ENCODE measurements at regions not wholly inside any gene's neighbourhood (a gene's known extent, or its start where the extent isn't known, plus 50 kb on each side); places are given as distances from the start of the nearest gene placed in this dataset.

DNA sequence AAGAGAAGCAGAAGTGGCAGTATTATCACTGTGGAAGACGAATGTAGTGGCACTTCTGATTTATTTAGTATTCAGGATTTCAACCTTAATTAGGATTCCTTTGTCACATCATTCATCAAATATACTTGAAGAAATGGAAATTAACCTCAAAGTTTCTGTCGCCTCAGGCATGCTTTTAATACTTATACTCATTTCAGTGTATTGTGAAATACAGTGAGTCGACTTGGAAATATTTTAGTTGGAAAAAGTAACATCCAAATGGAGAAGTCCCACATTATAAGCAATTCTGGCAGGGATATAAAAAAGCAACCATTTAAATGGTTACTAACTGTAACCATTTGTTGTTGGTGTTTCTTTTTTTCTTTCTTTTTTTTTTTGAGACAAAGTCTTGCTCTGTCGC lies 648.8 kb downstream of the ARL4A start:
- no peak for DNase-seq

- no peak for DNase-seq
These were observed 636.8 kb downstream of the ETV1 start for GRCh38 chr7:13352677-13353076.

- no peak for DNase-seq
These were observed 629.8 kb downstream of the ETV1 start for GRCh38 chr7:13359656-13360055.

- no peak for DNase-seq
These were observed 602.7 kb downstream of the ETV1 start for GRCh38 chr7:13386741-13387140.

GRCh38 chr7:13407911-13408310 lies 581.6 kb downstream of the ETV1 start:
- DNase-seq, result no peak

GRCh38 chr7:13411151-13411550 lies 578.3 kb downstream of the ETV1 start:
- DNase-seq, result no peak

DNA sequence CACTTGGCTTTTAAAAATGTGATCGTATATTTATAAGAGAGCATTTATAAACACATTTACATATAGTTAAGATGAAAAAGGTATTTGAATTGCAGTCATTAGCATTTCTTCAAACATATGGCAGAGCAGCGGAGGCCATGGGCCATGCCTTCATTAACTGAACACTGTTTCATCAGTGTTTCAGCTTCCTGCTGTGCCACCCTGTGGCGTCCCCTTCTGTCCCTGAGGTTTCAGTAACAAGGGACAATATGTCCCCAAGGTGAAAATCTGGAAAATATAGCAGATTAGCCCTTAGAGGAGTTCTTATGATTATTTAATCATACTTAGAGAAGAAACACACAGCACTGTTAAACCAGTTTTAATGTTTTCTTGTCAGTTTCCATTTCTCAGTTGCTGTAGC lies 577.8 kb downstream of the ETV1 start:
- DNase-seq, result no peak

DNA sequence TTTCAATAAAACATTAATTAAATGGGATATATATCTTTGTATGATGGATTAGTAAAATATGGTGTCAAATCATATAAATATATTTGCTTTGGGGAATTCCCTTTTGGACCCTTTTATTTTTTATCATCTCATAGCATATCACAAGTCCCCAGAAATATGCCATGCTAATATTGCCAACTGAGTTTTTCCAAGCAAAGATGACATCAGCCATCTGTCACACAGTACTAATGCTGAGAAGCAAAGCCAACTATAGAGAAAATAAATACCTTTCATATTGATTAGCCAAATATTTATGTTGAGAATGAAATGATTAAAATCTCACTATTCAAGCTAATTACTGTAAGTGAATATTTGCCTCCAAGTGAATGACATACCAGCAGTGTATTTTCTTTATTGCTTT lies 575.3 kb downstream of the ETV1 start:
- DNase-seq, result no peak

- no peak for DNase-seq
These were observed 574.8 kb downstream of the ETV1 start for GRCh38 chr7:13414661-13415107.

- DNase-seq, result no peak
These were observed 573.4 kb downstream of the ETV1 start for GRCh38 chr7:13416071-13416470.

DNA sequence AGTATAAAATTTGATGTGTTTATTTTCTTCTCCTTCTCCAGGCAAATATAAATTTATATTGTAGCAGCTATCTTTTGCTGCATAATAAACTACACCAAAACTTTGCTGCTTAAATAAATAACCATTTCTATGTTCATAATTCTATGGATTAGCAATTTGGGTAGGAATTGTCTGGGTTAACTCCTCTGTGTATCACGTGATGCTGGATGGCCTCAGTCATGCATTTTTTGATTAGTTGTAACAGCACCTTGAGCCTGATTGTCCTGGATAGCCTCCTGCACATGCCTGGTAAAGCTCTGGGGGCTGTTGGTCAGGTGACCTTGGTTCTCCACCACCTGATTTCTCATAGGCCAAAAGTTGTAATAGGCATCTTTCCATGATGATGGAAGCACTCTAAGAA lies 572.9 kb downstream of the ETV1 start:
- DNase-seq, result no peak

GRCh38 chr7:13420726-13421125 lies 568.7 kb downstream of the ETV1 start:
- no peak for DNase-seq

- no peak for DNase-seq
These were observed 567.7 kb downstream of the ETV1 start for GRCh38 chr7:13421776-13422175.

- DNase-seq, result no peak
These were observed 555.5 kb downstream of the ETV1 start for GRCh38 chr7:13433946-13434345.

DNA sequence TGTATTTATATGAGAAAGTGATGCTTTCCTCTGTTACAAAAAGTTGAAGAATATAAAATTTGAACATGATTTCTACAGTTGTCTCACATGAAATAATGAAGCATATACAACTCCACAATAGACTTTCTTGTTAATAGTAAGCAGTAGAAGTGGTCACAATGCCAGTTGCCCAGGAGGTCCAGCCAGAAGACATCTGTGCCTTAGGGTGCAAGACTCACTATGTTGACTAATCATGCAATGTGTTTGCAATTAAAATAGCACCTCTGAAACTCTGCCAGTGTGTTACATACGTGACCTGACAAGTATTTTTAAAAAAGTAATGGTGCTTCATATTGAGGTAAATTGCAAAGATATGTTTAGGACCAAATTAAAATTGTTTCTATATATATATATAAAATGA lies 547.2 kb downstream of the ETV1 start:
- DNase-seq, result no peak

DNA sequence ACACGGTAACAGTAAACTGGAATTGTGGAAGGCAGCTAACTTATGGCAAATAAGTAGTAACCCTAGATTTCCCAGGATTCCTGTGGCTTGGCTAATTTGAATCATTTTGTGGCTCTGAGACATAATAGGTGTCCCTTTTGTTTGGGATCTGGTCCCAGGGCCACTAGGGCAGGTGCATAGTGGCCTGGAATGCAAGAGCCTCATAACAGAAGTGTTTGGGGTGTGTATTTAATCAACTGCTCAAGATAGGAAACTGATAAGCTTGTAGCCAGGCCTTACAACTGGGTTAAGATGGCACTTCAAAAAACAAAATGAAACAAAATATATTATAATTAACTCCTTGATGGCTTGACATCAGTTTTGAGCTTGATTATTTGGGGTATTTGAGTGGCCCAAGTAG lies 541.8 kb downstream of the ETV1 start:
- DNase-seq, result no peak

DNA sequence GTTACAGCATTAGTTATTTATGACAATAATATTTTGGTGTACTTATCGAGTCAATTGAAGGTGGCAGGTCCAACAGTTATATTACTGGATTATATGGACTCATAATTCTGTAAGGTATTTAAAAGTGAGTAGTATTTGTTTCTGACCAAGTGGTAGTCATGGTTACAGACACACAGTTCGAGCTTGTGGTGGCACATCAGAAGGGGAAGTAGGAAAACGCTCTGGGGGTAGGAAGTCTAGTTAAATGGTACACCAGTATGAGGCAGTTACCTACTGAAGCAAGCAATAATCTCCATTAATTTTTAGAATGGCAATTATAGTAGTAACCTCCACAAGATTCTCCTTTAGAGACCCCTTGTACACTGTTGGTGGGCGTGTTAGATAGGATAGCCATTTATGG lies 541.2 kb downstream of the ETV1 start:
- no peak for DNase-seq

- DNase-seq, result no peak
These were observed 540.0 kb downstream of the ETV1 start for GRCh38 chr7:13449460-13449859.

GRCh38 chr7:13454916-13455592 lies 534.4 kb downstream of the ETV1 start:
- DNase-seq, result no peak

GRCh38 chr7:13457790-13458189 lies 531.7 kb downstream of the ETV1 start:
- no peak for DNase-seq

GRCh38 chr7:13466874-13467547 lies 522.5 kb downstream of the ETV1 start:
- DNase-seq, result no peak

- DNase-seq, result no peak
These were observed 512.5 kb downstream of the ETV1 start for GRCh38 chr7:13476881-13477444.

DNA sequence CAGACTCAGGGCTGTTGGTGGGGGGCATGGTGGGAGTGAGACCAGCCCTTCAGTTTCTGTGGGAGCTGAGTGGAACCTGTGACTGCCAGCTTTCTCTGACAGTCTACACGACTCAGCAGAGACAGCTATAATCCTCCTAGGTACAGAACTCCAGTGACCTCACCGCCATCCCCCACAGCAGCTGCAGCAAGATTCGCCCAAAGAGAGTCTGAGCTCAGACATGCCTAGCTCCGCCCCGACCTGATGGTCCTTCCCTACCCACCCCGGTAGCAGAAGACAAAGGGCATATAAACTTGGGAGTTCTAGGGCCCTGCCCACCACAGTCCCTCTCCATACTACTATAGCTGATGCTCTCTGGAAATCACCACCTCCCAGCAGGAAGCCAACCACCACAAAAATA lies 500.1 kb downstream of the ETV1 start:
- DNase-seq, result no peak

DNA sequence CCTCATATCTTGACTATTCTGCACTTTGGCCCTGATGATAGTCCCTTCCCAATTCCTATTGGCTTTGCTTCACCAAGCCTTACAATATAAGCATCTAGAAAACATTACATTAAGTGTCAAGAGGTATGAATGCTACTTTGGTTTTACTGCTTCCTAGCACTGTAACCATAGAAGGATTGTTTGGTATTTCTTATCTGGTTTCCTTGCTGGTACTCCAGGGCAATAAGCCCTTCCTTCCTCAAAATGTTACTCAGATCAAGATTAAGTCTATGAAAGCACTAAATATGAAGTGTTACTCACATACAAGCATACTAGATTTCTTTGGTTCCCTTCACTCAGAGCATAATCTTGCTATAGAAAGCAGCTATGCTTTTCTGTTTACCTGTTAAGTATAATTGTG lies 492.5 kb downstream of the ETV1 start:
- no peak for DNase-seq

GRCh38 chr7:13508586-13508985 lies 480.9 kb downstream of the ETV1 start:
- no peak for DNase-seq

Measured in right forelimb (tissue), 1 donor.